HCT116 (cell line): ENCODE measurements at regions not wholly inside any gene's neighbourhood (a gene's known extent, or its start where the extent isn't known, plus 50 kb on each side); places are given as distances from the start of the nearest gene placed in this dataset.

Experiments used
- ATAC-seq: fragments of 200-7000 bp; cut with Tn5 transposase; 2 replicates; pipeline ENCODE4 v1.9.1; 2020; ENCODE audit warnings: mild to moderate bottlenecking, moderate library complexity
- BruUV-seq: library from RNA; stranded (reverse); fragments of 400-500 nt; replicated peaks from 2 replicates; lab custom pipeline; 2021; lab: Mats Ljungman, UMichigan
- CTCF ChIA-PET: fragments of 300-600 bp; sonication (Branson Sonifier 250); formaldehyde crosslinking; loops from one replicate; lab custom pipeline; 2021; ENCODE audit warnings: antibody characterized with exemption; lab: Charles Lee
- POLR2A ChIA-PET: fragments of 300-600, 350-600 bp; sonication (Branson Sonifier 250); formaldehyde crosslinking; loops from one replicate; lab custom pipeline; 2021; ENCODE audit warnings: antibody characterized with exemption; lab: Charles Lee
- RAD21 ChIA-PET, 2 experiments: fragments of 300-600 bp; sonication (Branson Sonifier 250); formaldehyde crosslinking; loops; one replicate each; lab custom pipeline; 2023; ENCODE audit warnings: low total read pairs in 2 of 2; ENCODE audit not compliant: uncharacterized antibody in 2 of 2, unreplicated experiment in 2 of 2, low non-redundant PET in 1 of 2; lab: Charles Lee
- DNase-seq: peaks from one replicate; pipeline ENCODE4 v3.0.0-alpha.2; 2010; ENCODE audit warnings: low read depth, low spot score
- H2AFZ ChIP-seq: fragments of 200-600 bp; shearing (Covaris generic), sonication (generic); 2 replicates; pipeline ENCODE4 v1.6.1; 2017; ENCODE audit warnings: low read depth, mixed run types, mixed read lengths, antibody characterized with exemption, low read length; ENCODE audit not compliant: poor library complexity, severe bottlenecking
- H3K27ac ChIP-seq: 2 replicates; pipeline ENCODE4 v1.5.1; 2012; ENCODE audit warnings: low read depth, low read length
- H3K27me3 ChIP-seq: fragments of 200-600 bp; sonication (generic); 2 replicates; pipeline ENCODE4 v1.6.1; 2016; ENCODE audit warnings: mixed run types, low read length, mixed read lengths; ENCODE audit not compliant: insufficient read depth
- H3K36me3 ChIP-seq, 2 experiments: fragments of 200-500 bp in 1 of 2; fragments of 200-600 bp in 1 of 2; sonication (Bioruptor generic) in 1 of 2; sonication (generic) in 1 of 2; 2 replicates each; pipeline versions ENCODE4 v1.5.1 to v1.6.1; 2014 to 2016; ENCODE audit warnings: low read length in 2 of 2, inconsistent platforms in 1 of 2, mixed read lengths in 1 of 2, mixed run types in 1 of 2; ENCODE audit not compliant: insufficient read depth in 2 of 2, control insufficient read depth in 1 of 2
- H3K4me1 ChIP-seq, 2 experiments: fragments of 200-600 bp in 1 of 2; sonication (generic) in 1 of 2; 2 replicates each; pipeline versions ENCODE4 v1.5.1 to v1.6.1; 2012 to 2017; ENCODE audit warnings: low read length in 2 of 2, inconsistent platforms in 1 of 2, mild to moderate bottlenecking in 1 of 2, mixed read lengths in 1 of 2, mixed run types in 1 of 2, moderate library complexity in 1 of 2; ENCODE audit not compliant: insufficient read depth in 2 of 2, control insufficient read depth in 1 of 2
- H3K4me2 ChIP-seq: fragments of 200-600 bp; sonication (generic); 2 replicates; pipeline ENCODE4 v1.6.1; 2017; ENCODE audit warnings: mixed run types, low read length, mixed read lengths
- H3K4me3 ChIP-seq, 2 experiments: fragments of 200-600 bp in 1 of 2; sonication (generic) in 1 of 2; replicated peaks in 1 of 2; 2 replicates each; pipeline ENCODE4 v1.5.1; 2011 to 2016; ENCODE audit warnings: low read length in 2 of 2, control low read depth in 1 of 2, low read depth in 1 of 2, mild to moderate bottlenecking in 1 of 2, mixed read lengths in 1 of 2, mixed run types in 1 of 2
- H3K79me2 ChIP-seq: fragments of 200-600 bp; sonication (generic); 2 replicates; pipeline ENCODE4 v1.6.1; 2017; ENCODE audit warnings: mild to moderate bottlenecking, mixed run types, low read length, moderate library complexity, mixed read lengths; ENCODE audit not compliant: insufficient read depth
- H3K9ac ChIP-seq: fragments of 200-600 bp; sonication (generic); 2 replicates; pipeline ENCODE4 v1.6.1; 2016; ENCODE audit warnings: low read length, mixed read lengths
- H3K9me2 ChIP-seq: fragments of 200-600 bp; sonication (generic), shearing (Covaris generic); 2 replicates; pipeline ENCODE4 v1.6.1; 2017; ENCODE audit warnings: mixed run types, mild to moderate bottlenecking, moderate library complexity; ENCODE audit not compliant: insufficient read depth
- H3K9me3 ChIP-seq, 2 experiments: fragments of 200-500 bp in 1 of 2; fragments of 200-600 bp in 1 of 2; sonication (Bioruptor generic) in 1 of 2; sonication (generic) in 1 of 2; 2 replicates each; pipeline ENCODE4 v1.6.1; 2014 to 2017; ENCODE audit warnings: low read length in 2 of 2, mixed read lengths in 2 of 2, inconsistent platforms in 1 of 2, low read depth in 1 of 2, mild to moderate bottlenecking in 1 of 2, mixed run types in 1 of 2, moderate library complexity in 1 of 2; ENCODE audit not compliant: control insufficient read depth in 1 of 2, insufficient read depth in 1 of 2
- H4K20me1 ChIP-seq: fragments of 200-600 bp; sonication (generic), shearing (Covaris generic); 2 replicates; pipeline ENCODE4 v1.6.1; 2017; ENCODE audit warnings: mixed run types, mild to moderate bottlenecking, moderate library complexity; ENCODE audit not compliant: insufficient read depth
- CTCF ChIP-seq, 3 experiments: fragments of 200-600 bp in 1 of 3; sonication (generic) in 1 of 3; IDR thresholded peaks in 2 of 3; conservative IDR thresholded peaks in 1 of 3; 2 replicates each; pipeline ENCODE4 v1.5.1; 2012 to 2017; ENCODE audit warnings: low read depth in 2 of 3, low read length in 2 of 3, antibody characterized with exemption in 1 of 3, borderline replicate concordance in 1 of 3, control low read depth in 1 of 3, mild to moderate bottlenecking in 1 of 3, mixed read lengths in 1 of 3, mixed run types in 1 of 3, moderate library complexity in 1 of 3; ENCODE audit not compliant: insufficient read depth in 1 of 3
- EGR1 ChIP-seq: IDR thresholded peaks from 2 replicates; pipeline ENCODE4 v1.6.1; 2012; ENCODE audit warnings: low read depth
- EZH2phosphoT487 ChIP-seq: fragments of 200-600 bp; IDR thresholded peaks from 2 replicates; pipeline ENCODE4 v1.6.1; 2018; ENCODE audit warnings: antibody characterized with exemption, borderline replicate concordance
- POLR2A ChIP-seq: IDR thresholded peaks from 2 replicates; pipeline ENCODE4 v1.7.0; 2011; ENCODE audit warnings: borderline replicate concordance; ENCODE audit not compliant: insufficient read depth, insufficient read length; ENCODE audit errors: extremely low read depth
- RAD21 ChIP-seq: IDR thresholded peaks from 2 replicates; pipeline ENCODE4 v1.6.1; 2012; ENCODE audit warnings: low read depth, mild to moderate bottlenecking
- REST ChIP-seq: IDR thresholded peaks from 2 replicates; pipeline ENCODE4 v1.6.1; 2012; ENCODE audit warnings: low read depth
- SIN3A ChIP-seq: IDR thresholded peaks from 2 replicates; pipeline ENCODE4 v1.6.1; 2012; ENCODE audit warnings: low read depth
- SP1 ChIP-seq: IDR thresholded peaks from 2 replicates; pipeline ENCODE4 v1.6.1; 2012; ENCODE audit warnings: low read depth
- TCF7L2 ChIP-seq: IDR thresholded peaks from 2 replicates; pipeline ENCODE4 v1.7.0; 2011; ENCODE audit warnings: borderline replicate concordance, inconsistent platforms; ENCODE audit not compliant: insufficient read depth, insufficient read length; ENCODE audit errors: extremely low read depth
- YY1 ChIP-seq: IDR thresholded peaks from 2 replicates; pipeline ENCODE4 v1.6.1; 2011; ENCODE audit warnings: low read length, low read depth, moderate library complexity, mild to moderate bottlenecking; ENCODE audit not compliant: insufficient replicate concordance; ENCODE audit errors: extremely low read depth
- ZFX ChIP-seq: fragments of 450-650 bp; IDR thresholded peaks from 2 replicates; pipeline ENCODE4 v1.6.1; 2017
- intact Hi-C: fragments of 100-400 bp; cut with micrococcal nuclease; formaldehyde crosslinking; loops from 2 replicates; pipeline ENCODE4 v1.10.0; 2022

- ChIA-PET POLR2A (no interaction called here), RAD21 (no interaction called here), CTCF (interaction anchor here (0.9 to 1.1 kb wide), 2 partner anchors 51 to 322 kb away, joined by 3 read pairs; no protein-coding TSS in a partner anchor)
- no peaks in the 10 kb centered on the region for H4K20me1 ChIP-seq
- peaks cover 2% of the 10 kb centered on the region; the same call in 1 of the 2 replicates for H3K27me3 ChIP-seq
- BruUV-seq, result no TSS peak
- no peak for TF ChIP-seq POLR2A
- no peak for TF ChIP-seq EGR1
- no peak for TF ChIP-seq REST
- TF ChIP-seq ZFX, result no peak
- no peak for TF ChIP-seq EZH2phosphoT487
- TF ChIP-seq SP1, result no peak
- TF ChIP-seq RAD21, result peak; percentile 29
- no peak for TF ChIP-seq YY1
- TF ChIP-seq TCF7L2, result no peak
- peak; percentile 11 to 63 (median 55); a peak in 4 of 6 replicates for TF ChIP-seq CTCF (IDR thresholded peaks at IDR 0.05 in 2 of 3, conservative IDR thresholded peaks at IDR 0.05 in 1 of 3; ENCODE audit: borderline replicate concordance in 1 of 3, insufficient read depth in 1 of 3, low read depth in 2 of 3, low read length in 2 of 3)
- TF ChIP-seq SIN3A, result no peak
- no peaks in the 10 kb centered on the region for H3K36me3 ChIP-seq
- ATAC-seq, result peak; percentile 91
- no peaks in the 10 kb centered on the region for H3K9me3 ChIP-seq
- DNase-seq, result peak; percentile 10
- H3K79me2 ChIP-seq, result no peaks in the 10 kb centered on the region
- intact Hi-C loops, result no loop called here
- H3K9ac ChIP-seq, result no peak overlapping the region
- H3K27ac ChIP-seq, result no peak overlapping the region
- no peak overlapping the region for H2AFZ ChIP-seq
- no peak overlapping the region for H3K4me3 ChIP-seq
- no peaks in the 10 kb centered on the region for H3K4me1 ChIP-seq
- H3K9me2 ChIP-seq, result no peaks in the 10 kb centered on the region
- H3K4me2 ChIP-seq, result no peak overlapping the region
These were observed 75.2 kb downstream of the CMAS start for GRCh38 chr12:22121224-22121623.
